ENCODE measurements at regions not wholly inside any gene's neighbourhood (a gene's known extent, or its start where the extent isn't known, plus 50 kb on each side); places are given as distances from the start of the nearest gene placed in this dataset.
"Not testable (repeated sequence)": the region's sequence is repeated elsewhere in the genome, so short reads cannot be mapped to it uniquely, and the experiment has no call there.

DNA sequence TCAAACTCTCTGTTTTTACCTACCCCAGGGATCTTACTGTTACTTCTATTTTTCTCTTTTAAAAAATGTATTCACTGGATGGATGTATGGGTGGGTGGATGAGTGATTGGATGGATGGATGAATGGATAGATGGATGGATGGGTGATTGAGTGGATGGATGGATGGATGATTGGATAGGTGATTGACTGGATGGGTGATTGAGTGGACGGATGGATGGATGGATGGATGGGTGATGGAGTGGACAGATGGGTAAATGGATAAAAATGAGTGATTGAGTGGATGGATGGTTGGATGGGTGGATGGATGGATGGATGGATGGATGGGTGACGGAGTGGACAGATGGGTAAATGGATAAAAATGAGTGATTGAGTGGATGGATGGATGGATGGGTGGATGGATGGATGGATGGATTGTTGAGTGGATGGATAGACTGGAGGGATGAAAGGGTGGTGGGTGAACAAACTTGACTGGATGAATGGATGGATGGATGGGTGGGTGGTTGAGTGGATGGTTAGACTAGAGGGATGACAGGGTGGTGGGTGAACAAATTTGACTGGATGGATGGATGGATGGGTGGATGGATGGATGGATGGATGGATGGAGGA, 118.0 kb upstream of the ZBTB40 start:
- no peak for DNase-seq
- Histone ChIP-seq H3K4me3 (no peak overlapping the region), H3K4me1 (no peaks in the 10 kb centered on the region), H3K9me3 (no peaks in the 10 kb centered on the region), H3K36me3 (no peaks in the 10 kb centered on the region), H3K27me3 (no peaks in the 10 kb centered on the region), H3K27ac (no peak overlapping the region)
- intact Hi-C loops (cut with DNase I; ENCODE audit: low total_unique reads): no loop called here
- TF ChIP-seq, protein P1, sequence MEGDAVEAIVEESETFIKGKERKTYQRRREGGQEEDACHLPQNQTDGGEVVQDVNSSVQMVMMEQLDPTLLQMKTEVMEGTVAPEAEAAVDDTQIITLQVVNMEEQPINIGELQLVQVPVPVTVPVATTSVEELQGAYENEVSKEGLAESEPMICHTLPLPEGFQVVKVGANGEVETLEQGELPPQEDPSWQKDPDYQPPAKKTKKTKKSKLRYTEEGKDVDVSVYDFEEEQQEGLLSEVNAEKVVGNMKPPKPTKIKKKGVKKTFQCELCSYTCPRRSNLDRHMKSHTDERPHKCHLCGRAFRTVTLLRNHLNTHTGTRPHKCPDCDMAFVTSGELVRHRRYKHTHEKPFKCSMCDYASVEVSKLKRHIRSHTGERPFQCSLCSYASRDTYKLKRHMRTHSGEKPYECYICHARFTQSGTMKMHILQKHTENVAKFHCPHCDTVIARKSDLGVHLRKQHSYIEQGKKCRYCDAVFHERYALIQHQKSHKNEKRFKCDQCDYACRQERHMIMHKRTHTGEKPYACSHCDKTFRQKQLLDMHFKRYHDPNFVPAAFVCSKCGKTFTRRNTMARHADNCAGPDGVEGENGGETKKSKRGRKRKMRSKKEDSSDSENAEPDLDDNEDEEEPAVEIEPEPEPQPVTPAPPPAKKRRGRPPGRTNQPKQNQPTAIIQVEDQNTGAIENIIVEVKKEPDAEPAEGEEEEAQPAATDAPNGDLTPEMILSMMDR (IDR thresholded peaks at IDR 0.05): no peak
- no peak for TF ChIP-seq POLR2A (IDR thresholded peaks at IDR 0.05)

DNA sequence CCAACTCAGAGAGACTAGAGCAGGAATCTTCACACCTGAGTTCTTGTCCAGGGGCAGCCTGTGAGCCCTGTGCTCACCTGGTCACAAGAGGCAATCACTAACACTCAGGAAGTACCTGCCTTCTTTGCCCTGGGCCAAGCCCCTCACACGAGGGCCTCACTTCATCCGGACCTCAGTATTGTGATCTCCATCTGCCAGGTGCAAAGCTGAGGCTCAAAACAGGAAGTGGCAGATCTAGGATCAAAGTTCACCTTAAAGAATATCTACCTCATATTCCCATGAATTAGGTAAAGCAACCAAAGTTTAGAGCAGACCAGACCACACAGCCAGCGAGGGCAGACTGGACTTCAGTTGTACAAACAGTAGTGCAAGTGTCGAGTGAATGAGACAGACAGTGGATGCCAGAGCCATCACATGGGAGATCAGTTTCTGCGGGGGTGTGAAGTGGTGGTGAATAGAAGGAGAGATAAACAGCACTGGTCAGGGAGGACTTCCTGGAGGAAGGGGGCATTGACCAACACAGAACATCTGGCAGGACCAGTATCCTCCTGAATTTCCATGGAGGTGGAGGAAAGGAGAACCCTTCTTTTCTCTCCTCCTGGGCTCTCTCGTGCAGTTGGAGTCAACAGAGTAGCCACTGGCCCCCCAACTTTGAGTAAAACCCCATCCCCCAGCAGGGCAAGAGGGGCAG, 116.6 kb upstream of the ZBTB40 start:
- no peak overlapping the region for H3K27ac ChIP-seq
- DNase-seq: no peak
- TF ChIP-seq POLR2A (IDR thresholded peaks at IDR 0.05): no peak
- TF ChIP-seq, protein P1 (IDR thresholded peaks at IDR 0.05): no peak
- no peaks in the 10 kb centered on the region for H3K9me3 ChIP-seq
- H3K4me3 ChIP-seq: no peak overlapping the region
- no peaks in the 10 kb centered on the region for H3K27me3 ChIP-seq
- H3K36me3 ChIP-seq: no peaks in the 10 kb centered on the region
- intact Hi-C loops (cut with DNase I; ENCODE audit: low total_unique reads): no loop called here
- H3K4me1 ChIP-seq: no peaks in the 10 kb centered on the region

DNA sequence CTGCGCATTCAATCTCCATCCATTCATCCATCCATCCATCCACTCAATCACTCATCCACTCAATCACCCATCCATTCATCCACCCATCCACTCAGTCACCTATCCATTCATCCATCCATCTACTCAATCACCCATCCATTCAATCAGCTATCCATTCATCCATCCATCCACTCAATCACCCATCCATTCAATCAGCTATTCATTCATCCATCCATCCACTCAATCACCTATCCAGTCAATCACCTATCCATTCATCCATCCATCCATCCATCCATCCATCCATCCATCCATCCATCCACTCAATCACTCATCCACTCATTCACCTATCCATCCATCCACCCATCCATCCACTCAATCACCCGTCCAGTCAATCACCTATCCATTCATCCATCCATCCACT, 115.4 kb upstream of the ZBTB40 start:
- H3K4me1 ChIP-seq; H3K36me3 ChIP-seq; intact Hi-C loops (cut with DNase I; ENCODE audit: low total_unique reads); H3K9me3 ChIP-seq; H3K27me3 ChIP-seq; H3K27ac ChIP-seq; DNase-seq; H3K4me3 ChIP-seq: not testable (repeated sequence)

DNA sequence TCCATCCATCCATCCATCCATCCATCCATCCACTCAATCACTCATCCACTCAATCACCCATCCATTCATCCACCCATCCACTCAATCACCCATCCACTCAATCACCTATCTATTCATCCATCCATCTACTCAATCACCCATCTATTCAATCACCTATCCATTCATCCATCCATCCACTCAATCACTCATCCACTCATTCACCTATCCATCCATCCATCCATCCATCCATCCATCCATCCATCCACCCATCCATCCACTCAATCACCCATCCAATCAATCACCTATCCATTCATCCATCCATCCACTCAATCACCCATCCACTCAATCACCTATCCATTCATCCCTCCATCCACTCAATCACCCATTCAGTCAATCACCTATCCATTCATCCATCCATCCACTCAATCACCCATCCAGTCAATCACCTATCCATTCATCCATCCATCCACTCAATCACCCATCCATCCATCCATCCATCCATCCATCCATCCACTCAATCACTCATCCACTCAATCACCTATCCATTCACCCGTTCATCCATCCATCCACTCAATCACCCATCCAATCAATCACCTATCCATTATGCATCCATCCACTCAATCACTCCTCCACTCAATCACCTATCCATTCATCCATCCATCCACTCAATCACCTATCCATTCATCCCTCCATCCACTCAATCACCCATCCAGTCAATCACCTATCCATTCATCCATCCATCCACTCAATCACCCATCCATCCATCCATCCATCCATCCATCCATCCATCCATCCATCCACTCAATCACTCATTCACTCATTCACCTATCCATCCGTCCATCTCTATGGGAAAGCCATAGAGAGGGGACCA, 114.7 kb upstream of the ZBTB40 start:
- H3K9me3 ChIP-seq; H3K4me1 ChIP-seq; intact Hi-C loops (cut with DNase I; ENCODE audit: low total_unique reads); H3K4me3 ChIP-seq; H3K27me3 ChIP-seq; H3K27ac ChIP-seq; H3K36me3 ChIP-seq; DNase-seq: not testable (repeated sequence)

DNA sequence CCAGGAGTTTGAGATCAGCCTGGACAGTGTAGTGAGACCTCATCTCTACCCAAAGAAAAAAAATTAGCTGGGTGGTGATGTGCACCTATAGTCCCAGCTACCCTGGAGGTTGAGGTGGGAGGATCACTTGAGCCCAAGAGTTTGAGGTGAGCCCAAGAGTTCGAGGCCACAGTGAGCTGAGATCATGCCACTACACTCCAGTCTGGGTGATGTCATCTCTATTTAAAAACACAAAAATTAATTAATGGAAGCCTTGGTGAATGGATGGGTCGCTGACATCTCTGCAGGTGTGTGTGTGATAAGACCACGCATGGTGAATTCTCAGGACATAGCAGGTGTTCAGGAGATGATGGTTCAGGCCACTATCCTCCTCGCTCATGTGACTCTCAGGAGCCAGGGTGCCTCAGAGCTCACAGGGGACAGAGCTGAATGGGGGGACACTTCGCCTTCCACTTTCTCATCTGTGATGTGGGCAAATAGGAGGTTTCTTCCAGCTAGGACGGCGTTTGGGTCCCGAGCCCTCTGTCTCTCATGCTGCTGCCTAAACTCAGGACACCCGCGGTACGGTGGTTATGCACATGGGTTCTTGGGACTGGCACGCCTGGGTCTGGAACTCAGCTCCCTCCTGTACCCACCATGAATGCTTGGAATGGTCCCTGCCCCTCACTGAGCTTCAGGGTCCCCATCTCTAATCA, 113.4 kb upstream of the ZBTB40 start:
- Histone ChIP-seq H3K9me3 (no peaks in the 10 kb centered on the region), H3K36me3 (no peaks in the 10 kb centered on the region), H3K27ac (no peak overlapping the region), H3K4me3 (no peak overlapping the region), H3K4me1 (peaks cover 0 to 3% of the 10 kb centered on the region in 2 donors), H3K27me3 (no peaks in the 10 kb centered on the region)
- DNase-seq: no peak
- TF ChIP-seq, protein P1 (IDR thresholded peaks at IDR 0.05): no peak
- no peak for TF ChIP-seq POLR2A (IDR thresholded peaks at IDR 0.05)
- intact Hi-C loops (cut with DNase I; ENCODE audit: low total_unique reads): no loop called here

Measured in uterus (tissue), 3 donors.